ENCODE measurements at regions not wholly inside any gene's neighbourhood (a gene's known extent, or its start where the extent isn't known, plus 50 kb on each side); places are given as distances from the start of the nearest gene placed in this dataset.

DNA sequence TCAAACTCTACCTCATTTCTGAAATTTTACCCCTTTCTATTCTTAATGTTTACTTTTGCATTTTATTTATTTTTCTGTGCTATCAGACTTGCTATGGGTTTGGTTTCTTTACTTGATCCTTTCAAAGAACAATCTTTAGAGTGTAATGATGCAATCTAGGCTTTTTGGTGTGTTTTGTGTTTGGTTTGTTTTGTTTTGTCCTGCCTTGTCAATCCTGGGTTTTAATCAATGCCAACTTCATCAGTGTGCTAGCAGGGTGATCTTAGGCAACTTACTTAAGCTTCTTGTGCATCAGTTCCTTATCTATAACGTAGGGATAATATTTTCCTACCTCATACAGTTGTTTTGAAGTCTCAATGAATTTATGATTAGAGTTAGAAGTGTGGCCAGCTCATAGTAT is 350.4 kb downstream of the NR4A2 start:
- Histone ChIP-seq H3K27ac (ENCODE audit: extremely low read depth, low read depth, low read length) (no peak overlapping the region), H3K27me3 (ENCODE audit: control insufficient read depth in 2 of 2, insufficient read depth in 2 of 2, low read length in 2 of 2) (no peaks in the 10 kb centered on the region), H4K20me1 (replicated peaks; ENCODE audit: control insufficient read depth, insufficient read depth, low read length) (no peaks in the 10 kb centered on the region), H3K9me3 (replicated peaks; ENCODE audit: control insufficient read depth, insufficient read depth, low read depth, low read length) (no peaks in the 10 kb centered on the region), H3K9ac (ENCODE audit: insufficient read depth in 1 of 2, low read depth in 2 of 2, low read length in 2 of 2) (no peak overlapping the region), H3K79me2 (ENCODE audit: control insufficient read depth, insufficient read depth, low read length) (no peaks in the 10 kb centered on the region), H3K4me2 (ENCODE audit: insufficient read depth, low read length) (no peak overlapping the region), H3K4me3 (no peak overlapping the region), H3K4me1 (replicated peaks in 1 of 2; ENCODE audit: control insufficient read depth in 2 of 2, insufficient read depth in 2 of 2, low read length in 2 of 2) (no peaks in the 10 kb centered on the region), H3K9me1 (ENCODE audit: control insufficient read depth, insufficient read depth, low read length) (no peaks in the 10 kb centered on the region), H3K36me3 (ENCODE audit: control insufficient read depth, insufficient read depth, low read length) (no peaks in the 10 kb centered on the region), H2AFZ (ENCODE audit: low read depth, low read length) (no peak overlapping the region)
- 12% methylated on average over 1 of the region's 1 CpG for WGBS (ENCODE audit: insufficient coverage, low coverage, missing lambda C conversion rate)
- ChIA-PET POLR2A (no interaction called here), CTCF (ENCODE audit: low intra/inter-chr PET ratio) (no interaction called here)
- no TSS peak for BruUV-seq (replicated peaks)
- FAIRE-seq, result no peak
- in situ Hi-C loops (cut with MboI) (no loop called here), intact Hi-C loops (cut with micrococcal nuclease) (no loop called here)
- DNase-seq (ENCODE audit: extremely low read depth in 1 of 4, low spot score in 3 of 4), result no peak
- no peak for ATAC-seq
- TF ChIP-seq CEBPG (CRISPR knock-in tag; IDR thresholded peaks at IDR 0.05) (no peak), CEBPG (tag; conservative IDR thresholded peaks at IDR 0.05 in 1 of 2, IDR thresholded peaks at IDR 0.05 in 1 of 2) (0 out of 4 replicates have a peak, but pooled peaks have one; percentile 11 to 22), ZNF41 (CRISPR knock-in tag; conservative IDR thresholded peaks at IDR 0.05) (no peak)

DNA sequence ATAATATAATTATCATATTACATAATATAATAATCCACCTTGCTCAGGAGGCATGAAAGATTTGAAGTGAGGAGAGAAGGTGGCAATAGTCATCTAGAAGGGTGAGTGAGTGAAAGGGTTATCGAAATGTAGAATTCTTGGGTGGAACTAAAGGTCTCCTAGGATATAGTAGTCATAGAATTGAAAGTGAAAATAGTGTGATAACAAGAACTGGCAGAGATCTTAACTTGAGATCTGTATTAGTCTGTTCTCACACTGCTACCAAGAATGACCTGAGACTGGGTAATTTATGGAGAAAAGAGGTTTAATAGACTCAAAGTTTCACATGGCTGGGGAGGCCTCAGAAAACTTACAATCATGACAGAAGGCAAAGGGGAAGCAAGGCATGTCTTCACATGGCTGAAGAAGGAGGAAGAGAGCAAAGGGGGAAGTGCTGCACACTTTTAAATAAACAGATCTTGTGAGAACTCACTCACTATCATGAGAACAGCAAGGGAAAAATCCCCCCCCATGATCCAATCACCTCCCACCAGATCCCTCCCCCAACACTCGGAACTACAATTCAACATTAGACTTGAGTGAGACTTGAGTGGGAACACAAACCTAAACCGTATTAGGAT is 351.5 kb downstream of the NR4A2 start:
- Histone ChIP-seq H3K27ac (ENCODE audit: extremely low read depth, low read depth, low read length) (no peak overlapping the region), H3K4me3 (no peak overlapping the region), H2AFZ (ENCODE audit: low read depth, low read length) (no peak overlapping the region), H3K9ac (ENCODE audit: insufficient read depth in 1 of 2, low read depth in 2 of 2, low read length in 2 of 2) (no peak overlapping the region), H3K9me3 (replicated peaks; ENCODE audit: control insufficient read depth, insufficient read depth, low read depth, low read length) (no peaks in the 10 kb centered on the region), H3K36me3 (ENCODE audit: control insufficient read depth, insufficient read depth, low read length) (no peaks in the 10 kb centered on the region), H3K9me1 (ENCODE audit: control insufficient read depth, insufficient read depth, low read length) (no peaks in the 10 kb centered on the region), H3K4me1 (replicated peaks in 1 of 2; ENCODE audit: control insufficient read depth in 2 of 2, insufficient read depth in 2 of 2, low read length in 2 of 2) (no peaks in the 10 kb centered on the region), H4K20me1 (replicated peaks; ENCODE audit: control insufficient read depth, insufficient read depth, low read length) (no peaks in the 10 kb centered on the region), H3K27me3 (ENCODE audit: control insufficient read depth in 2 of 2, insufficient read depth in 2 of 2, low read length in 2 of 2) (no peaks in the 10 kb centered on the region), H3K4me2 (ENCODE audit: insufficient read depth, low read length) (no peak overlapping the region), H3K79me2 (ENCODE audit: control insufficient read depth, insufficient read depth, low read length) (no peaks in the 10 kb centered on the region)
- in situ Hi-C loops (cut with MboI), result no loop called here
- POLR2A ChIA-PET, result no interaction called here
- no peak for ATAC-seq
- no peak for DNase-seq (ENCODE audit: extremely low read depth in 1 of 4, low spot score in 3 of 4)
- no TSS peak for BruUV-seq (replicated peaks)
- no peak for FAIRE-seq
- no peak for TF ChIP-seq MCM3 (IDR thresholded peaks at IDR 0.05)
- TF ChIP-seq, protein P1, sequence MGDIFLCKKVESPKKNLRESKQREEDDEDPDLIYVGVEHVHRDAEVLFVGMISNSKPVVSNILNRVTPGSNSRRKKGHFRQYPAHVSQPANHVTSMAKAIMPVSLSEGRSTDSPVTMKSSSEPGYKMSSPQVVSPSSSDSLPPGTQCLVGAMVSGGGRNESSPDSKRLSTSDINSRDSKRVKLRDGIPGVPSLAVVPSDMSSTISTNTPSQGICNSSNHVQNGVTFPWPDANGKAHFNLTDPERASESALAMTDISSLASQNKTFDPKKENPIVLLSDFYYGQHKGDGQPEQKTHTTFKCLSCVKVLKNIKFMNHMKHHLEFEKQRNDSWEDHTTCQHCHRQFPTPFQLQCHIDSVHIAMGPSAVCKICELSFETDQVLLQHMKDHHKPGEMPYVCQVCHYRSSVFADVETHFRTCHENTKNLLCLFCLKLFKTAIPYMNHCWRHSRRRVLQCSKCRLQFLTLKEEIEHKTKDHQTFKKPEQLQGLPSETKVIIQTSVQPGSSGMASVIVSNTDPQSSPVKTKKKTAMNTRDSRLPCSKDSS (IDR thresholded peaks at IDR 0.05; ENCODE audit: low read depth, partially characterized antibody), result no peak
- TF ChIP-seq ZNF766 (CRISPR knock-in tag; conservative IDR thresholded peaks at IDR 0.05), result peak; percentile 74
- no peak for TF ChIP-seq ZFX (CRISPR knock-in tag; IDR thresholded peaks at IDR 0.05)
- CTCF ChIA-PET (ENCODE audit: low intra/inter-chr PET ratio), result no interaction called here
- intact Hi-C loops (cut with micrococcal nuclease), result no loop called here
- 2% methylated on average over 3 of the region's 3 CpGs for WGBS (ENCODE audit: insufficient coverage, low coverage, missing lambda C conversion rate)

Measured in K562 (cell line).